ENCODE measurements at regions not wholly inside any gene's neighbourhood (a gene's known extent, or its start where the extent isn't known, plus 50 kb on each side); places are given as distances from the start of the nearest gene placed in this dataset.

GRCh38 chr15:96181217-96181616 lies 149.3 kb upstream of the NR2F2 start:
- Histone ChIP-seq H3K9ac (ENCODE audit: low read depth, low read length, poor library complexity, severe bottlenecking) (no peak overlapping the region), H3K4me1 (ENCODE audit: insufficient read depth, low read length, poor library complexity, severe bottlenecking) (no peaks in the 10 kb centered on the region)
- TF ChIP-seq, protein P1, sequence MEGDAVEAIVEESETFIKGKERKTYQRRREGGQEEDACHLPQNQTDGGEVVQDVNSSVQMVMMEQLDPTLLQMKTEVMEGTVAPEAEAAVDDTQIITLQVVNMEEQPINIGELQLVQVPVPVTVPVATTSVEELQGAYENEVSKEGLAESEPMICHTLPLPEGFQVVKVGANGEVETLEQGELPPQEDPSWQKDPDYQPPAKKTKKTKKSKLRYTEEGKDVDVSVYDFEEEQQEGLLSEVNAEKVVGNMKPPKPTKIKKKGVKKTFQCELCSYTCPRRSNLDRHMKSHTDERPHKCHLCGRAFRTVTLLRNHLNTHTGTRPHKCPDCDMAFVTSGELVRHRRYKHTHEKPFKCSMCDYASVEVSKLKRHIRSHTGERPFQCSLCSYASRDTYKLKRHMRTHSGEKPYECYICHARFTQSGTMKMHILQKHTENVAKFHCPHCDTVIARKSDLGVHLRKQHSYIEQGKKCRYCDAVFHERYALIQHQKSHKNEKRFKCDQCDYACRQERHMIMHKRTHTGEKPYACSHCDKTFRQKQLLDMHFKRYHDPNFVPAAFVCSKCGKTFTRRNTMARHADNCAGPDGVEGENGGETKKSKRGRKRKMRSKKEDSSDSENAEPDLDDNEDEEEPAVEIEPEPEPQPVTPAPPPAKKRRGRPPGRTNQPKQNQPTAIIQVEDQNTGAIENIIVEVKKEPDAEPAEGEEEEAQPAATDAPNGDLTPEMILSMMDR (conservative IDR thresholded peaks at IDR 0.05; ENCODE audit: low read length) = no peak
- TF ChIP-seq EZH2phosphoT487 (IDR thresholded peaks at IDR 0.05; ENCODE audit: borderline replicate concordance) = no peak

DNA sequence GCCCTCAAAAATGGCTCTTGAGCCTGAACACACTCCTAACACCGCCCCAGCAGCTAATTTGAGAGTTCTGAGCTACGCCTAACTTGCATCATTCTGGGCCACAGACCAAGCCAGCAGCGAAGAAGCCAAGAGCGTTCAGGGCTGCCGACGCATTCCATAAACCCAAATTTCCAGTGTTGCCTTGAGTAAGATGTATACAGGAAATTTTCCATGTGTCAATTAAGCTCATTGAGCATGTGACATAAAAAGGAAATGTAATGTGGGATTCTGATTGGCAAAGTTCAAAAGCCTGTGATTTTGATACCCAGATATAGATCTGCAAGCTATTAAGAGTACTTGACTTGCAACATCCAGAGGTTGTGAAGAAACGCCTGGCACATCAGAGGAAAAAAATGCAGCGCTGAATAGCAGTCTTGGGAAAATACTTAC lies 148.6 kb upstream of the NR2F2 start:
- Histone ChIP-seq H2AFZ (ENCODE audit: low read length) (no peak overlapping the region), H4K20me1 (ENCODE audit: insufficient read depth, low read length, poor library complexity, severe bottlenecking) (no peaks in the 10 kb centered on the region), H3F3A (ENCODE audit: low read depth) (no peaks in the 10 kb centered on the region), H3K9ac (ENCODE audit: low read depth, low read length, poor library complexity, severe bottlenecking) (no peak overlapping the region), H3K4me3 (ENCODE audit: low read length, poor library complexity, severe bottlenecking) (no peak overlapping the region), H3K9me3 (ENCODE audit: insufficient read depth, low read depth, low read length) (no peaks in the 10 kb centered on the region), H3K9me2 (replicated peaks; ENCODE audit: low read depth, low read length) (no peaks in the 10 kb centered on the region), H3K4me2 (ENCODE audit: low read depth, low read length, poor library complexity, severe bottlenecking) (no peak overlapping the region), H3K4me1 (ENCODE audit: insufficient read depth, low read length, poor library complexity, severe bottlenecking) (no peaks in the 10 kb centered on the region), H3K36me3 (ENCODE audit: insufficient read depth, low read length) (no peaks in the 10 kb centered on the region), H3K27me3 (ENCODE audit: insufficient read depth, low read length, poor library complexity, severe bottlenecking) (no peaks in the 10 kb centered on the region), H3K79me2 (ENCODE audit: insufficient read depth, low read length) (no peaks in the 10 kb centered on the region)
- no peak for TF ChIP-seq EZH2phosphoT487 (IDR thresholded peaks at IDR 0.05; ENCODE audit: borderline replicate concordance)
- TF ChIP-seq, protein P1 (conservative IDR thresholded peaks at IDR 0.05; ENCODE audit: low read length) = no peak

More at GRCh38 chr15:96181217-96181616, 149.3 kb upstream of the NR2F2 start:
- Histone ChIP-seq H3K4me3 (ENCODE audit: low read length, poor library complexity, severe bottlenecking) (no peak overlapping the region), H3K27me3 (ENCODE audit: insufficient read depth, low read length, poor library complexity, severe bottlenecking) (no peaks in the 10 kb centered on the region), H3K9me2 (replicated peaks; ENCODE audit: low read depth, low read length) (no peaks in the 10 kb centered on the region), H2AFZ (ENCODE audit: low read length) (no peak overlapping the region), H3K9me3 (ENCODE audit: insufficient read depth, low read depth, low read length) (no peaks in the 10 kb centered on the region), H4K20me1 (ENCODE audit: insufficient read depth, low read length, poor library complexity, severe bottlenecking) (no peaks in the 10 kb centered on the region), H3K79me2 (ENCODE audit: insufficient read depth, low read length) (no peaks in the 10 kb centered on the region), H3K4me2 (ENCODE audit: low read depth, low read length, poor library complexity, severe bottlenecking) (no peak overlapping the region), H3K36me3 (ENCODE audit: insufficient read depth, low read length) (no peaks in the 10 kb centered on the region), H3F3A (ENCODE audit: low read depth) (no peaks in the 10 kb centered on the region)

GRCh38 chr15:96182736-96183513 lies 147.6 kb upstream of the NR2F2 start:
- no peaks in the 10 kb centered on the region for H3K79me2 ChIP-seq (ENCODE audit: insufficient read depth, low read length)
- no peak overlapping the region for H3K4me2 ChIP-seq (ENCODE audit: low read depth, low read length, poor library complexity, severe bottlenecking)
- no peaks in the 10 kb centered on the region for H3K4me1 ChIP-seq (ENCODE audit: insufficient read depth, low read length, poor library complexity, severe bottlenecking)
- no peaks in the 10 kb centered on the region for H4K20me1 ChIP-seq (ENCODE audit: insufficient read depth, low read length, poor library complexity, severe bottlenecking)
- no peak for TF ChIP-seq EZH2phosphoT487 (IDR thresholded peaks at IDR 0.05; ENCODE audit: borderline replicate concordance)
- TF ChIP-seq, protein P1 (conservative IDR thresholded peaks at IDR 0.05; ENCODE audit: low read length) = no peak
- H3K9me3 ChIP-seq (ENCODE audit: insufficient read depth, low read depth, low read length) = no peaks in the 10 kb centered on the region
- H3K9me2 ChIP-seq (replicated peaks; ENCODE audit: low read depth, low read length) = no peaks in the 10 kb centered on the region
- no peaks in the 10 kb centered on the region for H3K36me3 ChIP-seq (ENCODE audit: insufficient read depth, low read length)
- H3K27me3 ChIP-seq (ENCODE audit: insufficient read depth, low read length, poor library complexity, severe bottlenecking) = no peaks in the 10 kb centered on the region
- no peak overlapping the region for H3K9ac ChIP-seq (ENCODE audit: low read depth, low read length, poor library complexity, severe bottlenecking)
- no peaks in the 10 kb centered on the region for H3F3A ChIP-seq (ENCODE audit: low read depth)
- no peak overlapping the region for H2AFZ ChIP-seq (ENCODE audit: low read length)
- no peak overlapping the region for H3K4me3 ChIP-seq (ENCODE audit: low read length, poor library complexity, severe bottlenecking)
